Skeletal muscle cell (primary cell): ENCODE measurements at regions not wholly inside any gene's neighbourhood (a gene's known extent, or its start where the extent isn't known, plus 50 kb on each side); places are given as distances from the start of the nearest gene placed in this dataset.

Experiments
- DNase-seq: peaks from one replicate; pipeline ENCODE4 v3.0.0-alpha.2; 2010; ENCODE audit warnings: low read depth
- H3K4me3 ChIP-seq: 2 replicates; pipeline ENCODE4 v1.5.1; 2011; ENCODE audit warnings: low read depth, mild to moderate bottlenecking, control low read depth, low read length, moderate library complexity

- DNase-seq, result no peak
- no peak overlapping the region for H3K4me3 ChIP-seq
Observed at GRCh38 chr16:6231398-6231797, 1101.2 kb upstream of the RBFOX1 start.

- H3K4me3 ChIP-seq, result no peak overlapping the region
- no peak for DNase-seq
Observed at GRCh38 chr16:6229186-6229585, 1103.5 kb upstream of the RBFOX1 start.

GRCh38 chr16:6218855-6219254 lies 1113.8 kb upstream of the RBFOX1 start:
- no peak for DNase-seq
- no peak overlapping the region for H3K4me3 ChIP-seq

GRCh38 chr16:6216836-6217235 lies 1115.8 kb upstream of the RBFOX1 start:
- no peak overlapping the region for H3K4me3 ChIP-seq
- DNase-seq, result no peak

- no peak overlapping the region for H3K4me3 ChIP-seq
- no peak for DNase-seq
Observed at GRCh38 chr16:6211644-6212043, 1114.0 kb upstream of the EEF2KMT start.

GRCh38 chr16:6209355-6209930 lies 1111.8 kb upstream of the EEF2KMT start:
- H3K4me3 ChIP-seq, result no peak overlapping the region
- no peak for DNase-seq

- DNase-seq, result no peak
- no peak overlapping the region for H3K4me3 ChIP-seq
Observed at GRCh38 chr16:6207580-6207979, 1110.0 kb upstream of the EEF2KMT start.

GRCh38 chr16:6207124-6207523 lies 1109.5 kb upstream of the EEF2KMT start:
- H3K4me3 ChIP-seq, result no peak overlapping the region
- DNase-seq, result no peak

- H3K4me3 ChIP-seq, result no peak overlapping the region
- no peak for DNase-seq
Observed at GRCh38 chr16:6206080-6206479, 1108.5 kb upstream of the EEF2KMT start.

- DNase-seq, result no peak
- no peak overlapping the region for H3K4me3 ChIP-seq
Observed at GRCh38 chr16:6204945-6205344, 1107.3 kb upstream of the EEF2KMT start.

- no peak for DNase-seq
- no peak overlapping the region for H3K4me3 ChIP-seq
Observed at GRCh38 chr16:6200861-6201260, 1103.3 kb upstream of the EEF2KMT start.

GRCh38 chr16:6200271-6200670 lies 1102.7 kb upstream of the EEF2KMT start:
- no peak for DNase-seq
- H3K4me3 ChIP-seq, result no peak overlapping the region

- H3K4me3 ChIP-seq, result no peak overlapping the region
- no peak for DNase-seq
Observed at GRCh38 chr16:6195966-6196365, 1098.4 kb upstream of the EEF2KMT start.

- no peak overlapping the region for H3K4me3 ChIP-seq
- DNase-seq, result no peak
Observed at GRCh38 chr16:6193718-6194117, 1096.1 kb upstream of the EEF2KMT start.

GRCh38 chr16:6192984-6193383 lies 1095.4 kb upstream of the EEF2KMT start:
- H3K4me3 ChIP-seq, result no peak overlapping the region

GRCh38 chr16:6192532-6192931 lies 1094.9 kb upstream of the EEF2KMT start:
- DNase-seq, result no peak
- no peak overlapping the region for H3K4me3 ChIP-seq

More at GRCh38 chr16:6192984-6193383, 1095.4 kb upstream of the EEF2KMT start:
- DNase-seq, result no peak

GRCh38 chr16:6190776-6191175 lies 1093.2 kb upstream of the EEF2KMT start:
- H3K4me3 ChIP-seq, result no peak overlapping the region
- no peak for DNase-seq

- H3K4me3 ChIP-seq, result no peak overlapping the region
- DNase-seq, result no peak
Observed at GRCh38 chr16:6189216-6189615, 1091.6 kb upstream of the EEF2KMT start.

- DNase-seq, result no peak
Observed at GRCh38 chr16:6177616-6178180, 1080.1 kb upstream of the EEF2KMT start.

GRCh38 chr16:6170022-6170421 lies 1072.4 kb upstream of the EEF2KMT start:
- no peak for DNase-seq
- no peak overlapping the region for H3K4me3 ChIP-seq

More at GRCh38 chr16:6177616-6178180, 1080.1 kb upstream of the EEF2KMT start:
- H3K4me3 ChIP-seq, result no peak overlapping the region

- H3K4me3 ChIP-seq, result no peak overlapping the region
- no peak for DNase-seq
Observed at GRCh38 chr16:6165330-6165979, 1067.9 kb upstream of the EEF2KMT start.
